IMR-90 (cell line): ENCODE measurements at regions not wholly inside any gene's neighbourhood (a gene's known extent, or its start where the extent isn't known, plus 50 kb on each side); places are given as distances from the start of the nearest gene placed in this dataset.

Experiments used
- ATAC-seq: fragments of 200-7000 bp; cut with Tn5 transposase; 2 replicates; pipeline ENCODE4 v1.9.1; 2020; ENCODE audit warnings: low read depth, mild to moderate bottlenecking, moderate library complexity
- BruUV-seq: library from RNA; stranded (reverse); fragments of 400-500 nt; replicated peaks from 2 replicates; lab custom pipeline; 2021; lab: Mats Ljungman, UMichigan
- CTCF ChIA-PET: fragments of 300-600 bp; formaldehyde crosslinking; extraction: SDS; loops from one replicate; lab custom pipeline; 2021; ENCODE audit warnings: antibody characterized with exemption; lab: Yijun Ruan, JAX
- POLR2A ChIA-PET: fragments of 300-600 bp; sonication (Branson Sonifier 250); formaldehyde crosslinking; loops from one replicate; lab custom pipeline; 2022; ENCODE audit warnings: antibody characterized with exemption; ENCODE audit not compliant: unreplicated experiment; lab: Charles Lee
- DNase-seq: peaks from one replicate; pipeline ENCODE4 v3.0.0; 2013
- H2AFZ ChIP-seq: replicated peaks from 2 replicates; pipeline ENCODE3; 2013; ENCODE audit warnings: low read length, mild to moderate bottlenecking; ENCODE audit not compliant: poor library complexity
- H2AK5ac ChIP-seq: 2 replicates; pipeline ENCODE4 v1.6.1; 2013; ENCODE audit warnings: low read depth, low read length, inconsistent platforms
- H2AK9ac ChIP-seq: replicated peaks from 2 replicates; pipeline ENCODE3; 2013; ENCODE audit warnings: mild to moderate bottlenecking, low read depth, low read length, moderate library complexity; ENCODE audit not compliant: poor library complexity
- H2BK120ac ChIP-seq: 2 replicates; pipeline ENCODE4 v1.6.1; 2013; ENCODE audit warnings: low read depth, low read length, inconsistent platforms
- H2BK15ac ChIP-seq: 3 replicates; pipeline ENCODE4 v1.6.1; 2013; ENCODE audit warnings: low read depth, low read length, inconsistent platforms
- H2BK20ac ChIP-seq: 2 replicates; pipeline ENCODE4 v1.6.1; 2013; ENCODE audit warnings: low read depth, mild to moderate bottlenecking, inconsistent platforms, low read length, moderate library complexity
- H2BK5ac ChIP-seq: 2 replicates; pipeline ENCODE4 v1.6.1; 2013; ENCODE audit warnings: mild to moderate bottlenecking, low read depth, low read length, inconsistent platforms; ENCODE audit not compliant: poor library complexity, severe bottlenecking
- H3K14ac ChIP-seq: replicated peaks from 2 replicates; pipeline ENCODE4 v1.6.1; 2013; ENCODE audit warnings: low read depth, low read length, inconsistent platforms
- H3K18ac ChIP-seq: 2 replicates; pipeline ENCODE4 v1.6.1; 2013; ENCODE audit warnings: low read depth, low read length, control low read depth
- H3K23ac ChIP-seq: 2 replicates; pipeline ENCODE4 v1.6.1; 2013; ENCODE audit warnings: low read depth, low read length, inconsistent platforms
- H3K27ac ChIP-seq: 2 replicates; pipeline ENCODE4 v1.5.1; 2013; ENCODE audit warnings: mild to moderate bottlenecking, control low read depth, low read length; ENCODE audit not compliant: insufficient read depth
- H3K27me3 ChIP-seq: 2 replicates; pipeline ENCODE4 v1.6.1; 2013; ENCODE audit warnings: low read length; ENCODE audit not compliant: control insufficient read depth, insufficient read depth
- H3K36me3 ChIP-seq: 2 replicates; pipeline ENCODE4 v1.6.1; 2013; ENCODE audit warnings: low read length, mixed read lengths; ENCODE audit not compliant: control insufficient read depth, insufficient read depth
- H3K4ac ChIP-seq: 2 replicates; pipeline ENCODE4 v1.6.1; 2013; ENCODE audit warnings: low read depth, low read length, inconsistent platforms
- H3K4me1 ChIP-seq: 2 replicates; pipeline ENCODE4 v1.6.1; 2013; ENCODE audit warnings: low read length, mixed read lengths; ENCODE audit not compliant: control insufficient read depth, insufficient read depth
- H3K4me2 ChIP-seq: 2 replicates; pipeline ENCODE4 v1.6.1; 2013; ENCODE audit warnings: low read depth, mild to moderate bottlenecking, control low read depth, low read length, moderate library complexity
- H3K4me3 ChIP-seq: 2 replicates; pipeline ENCODE4 v1.5.1; 2013; ENCODE audit warnings: low read depth, mild to moderate bottlenecking, control low read depth, low read length, moderate library complexity; ENCODE audit not compliant: insufficient read depth
- H3K56ac ChIP-seq: 2 replicates; pipeline ENCODE4 v1.6.1; 2013; ENCODE audit warnings: low read length, inconsistent platforms; ENCODE audit not compliant: insufficient read depth; ENCODE audit errors: extremely low read depth
- H3K79me1 ChIP-seq, 2 experiments: 2 replicates each; pipeline ENCODE4 v1.6.1; 2013; ENCODE audit warnings: low read length in 2 of 2, inconsistent platforms in 1 of 2, low read depth in 1 of 2
- H3K9ac ChIP-seq: 2 replicates; pipeline ENCODE4 v1.6.1; 2013; ENCODE audit warnings: low read depth, low read length, control low read depth
- H3K9me1 ChIP-seq: 2 replicates; pipeline ENCODE4 v1.6.1; 2013; ENCODE audit warnings: low read length, inconsistent platforms; ENCODE audit not compliant: insufficient read depth
- H3K9me3 ChIP-seq: 2 replicates; pipeline ENCODE4 v1.6.1; 2013; ENCODE audit warnings: low read length; ENCODE audit not compliant: control insufficient read depth, insufficient read depth
- H4K20me1 ChIP-seq: 2 replicates; pipeline ENCODE4 v1.6.1; 2013; ENCODE audit warnings: low read length, inconsistent platforms; ENCODE audit not compliant: insufficient read depth
- H4K5ac ChIP-seq: 2 replicates; pipeline ENCODE4 v1.6.1; 2013; ENCODE audit warnings: mild to moderate bottlenecking, low read depth, low read length, control low read depth
- H4K8ac ChIP-seq, 2 experiments: 2 replicates each; pipeline ENCODE4 v1.6.1; 2013; ENCODE audit warnings: low read depth in 2 of 2, low read length in 2 of 2, control low read depth in 1 of 2, inconsistent platforms in 1 of 2
- H4K91ac ChIP-seq: 2 replicates; pipeline ENCODE4 v1.6.1; 2013; ENCODE audit warnings: low read depth, low read length, inconsistent platforms; ENCODE audit not compliant: insufficient read depth
- BHLHE40 ChIP-seq: fragments of 150-350 bp; IDR thresholded peaks from 2 replicates; pipeline ENCODE4 v1.6.1; 2016; ENCODE audit warnings: mild to moderate bottlenecking, low read depth, low read length
- CEBPB ChIP-seq: IDR thresholded peaks from 2 replicates; pipeline ENCODE4 v1.6.1; 2012; ENCODE audit warnings: low read depth, low read length, improper control_type of control experiment
- CHD1 ChIP-seq: IDR thresholded peaks from 2 replicates; pipeline ENCODE4 v1.6.1; 2012; ENCODE audit warnings: low read depth, low read length, improper control_type of control experiment
- CTCF ChIP-seq: conservative IDR thresholded peaks from 2 replicates; pipeline ENCODE4 v1.5.1; 2012; ENCODE audit warnings: mild to moderate bottlenecking, low read depth, low read length, improper control_type of control experiment
- ELK1 ChIP-seq: fragments of 150-350 bp; IDR thresholded peaks from 2 replicates; pipeline ENCODE4 v1.6.1; 2016; ENCODE audit warnings: low read depth, mild to moderate bottlenecking, low read length, moderate library complexity, borderline replicate concordance
- FOS ChIP-seq: fragments of 150-350 bp; IDR thresholded peaks from 2 replicates; pipeline ENCODE4 v1.6.1; 2016; ENCODE audit warnings: low read depth, low read length
- MAFK ChIP-seq: IDR thresholded peaks from 2 replicates; pipeline ENCODE4 v1.6.1; 2012; ENCODE audit warnings: low read depth, low read length, improper control_type of control experiment
- MAZ ChIP-seq: IDR thresholded peaks from 2 replicates; pipeline ENCODE4 v1.6.1; 2012; ENCODE audit warnings: low read depth, mild to moderate bottlenecking, low read length, improper control_type of control experiment, moderate library complexity, borderline replicate concordance
- MXI1 ChIP-seq: IDR thresholded peaks from 2 replicates; pipeline ENCODE4 v1.6.1; 2012; ENCODE audit warnings: low read depth, mild to moderate bottlenecking, low read length, moderate library complexity, borderline replicate concordance
- NFE2L2 ChIP-seq: fragments of 150-350 bp; IDR thresholded peaks from 2 replicates; pipeline ENCODE4 v1.6.1; 2016; ENCODE audit warnings: low read depth, mild to moderate bottlenecking, low read length
- POLR2A ChIP-seq: IDR thresholded peaks from 2 replicates; pipeline ENCODE4 v1.6.1; 2012; ENCODE audit warnings: mild to moderate bottlenecking, low read depth, low read length
- RAD21 ChIP-seq: IDR thresholded peaks from 2 replicates; pipeline ENCODE4 v1.6.1; 2012; ENCODE audit warnings: low read length, improper control_type of control experiment
- RCOR1 ChIP-seq: IDR thresholded peaks from 2 replicates; pipeline ENCODE4 v1.6.1; 2012; ENCODE audit warnings: mild to moderate bottlenecking, low read length, improper control_type of control experiment; ENCODE audit not compliant: insufficient replicate concordance
- RFX5 ChIP-seq: IDR thresholded peaks from 2 replicates; pipeline ENCODE4 v1.8.0; 2012; ENCODE audit warnings: low read depth, mild to moderate bottlenecking, low read length, moderate library complexity
- SMC3 ChIP-seq: fragments of 150-350 bp; IDR thresholded peaks from 2 replicates; pipeline ENCODE4 v1.6.1; 2016; ENCODE audit warnings: low read depth, mild to moderate bottlenecking, antibody characterized with exemption, low read length, moderate library complexity
- USF2 ChIP-seq: fragments of 150-350 bp; IDR thresholded peaks from 2 replicates; pipeline ENCODE4 v1.6.1; 2017; ENCODE audit warnings: mild to moderate bottlenecking, antibody characterized with exemption, low read length, low read depth
- WGBS, 2 experiments: methylation state at CpG; one replicate each; pipeline versions ENCODE4 v1.1.5 to v1.1.7; 2013; ENCODE audit warnings: missing lambda C conversion rate in 2 of 2; ENCODE audit not compliant: insufficient read length in 1 of 2; ENCODE audit errors: extremely low coverage in 2 of 2; 5-methylcytosine and 5-hydroxymethylcytosine counted together
- dilution Hi-C: fragments of 300-500 bp; cut with HindIII; formaldehyde crosslinking; loops from one replicate; pipeline ENCODE4 v1.14.3; 2018; ENCODE audit warnings: low sequenced_read_pairs; ENCODE audit not compliant: unreplicated experiment
- in situ Hi-C: fragments of 300-500 bp; cut with MboI; formaldehyde crosslinking; loops from 3 replicates; pipeline ENCODE4 v1.14.3; 2019; ENCODE audit warnings: low sequenced_read_pairs, inconsistent platforms, mixed read lengths
- intact Hi-C: fragments of 100-400 bp; cut with micrococcal nuclease; formaldehyde crosslinking; loops from 2 replicates; pipeline ENCODE4 v1.10.0; 2022

- CTCF ChIA-PET, result no interaction called here
- dilution Hi-C loops (no loop called here), intact Hi-C loops (no loop called here), in situ Hi-C loops (no loop called here)
- Histone ChIP-seq H3K9ac (no peak overlapping the region), H3K79me1 (no peaks in the 10 kb centered on the region), H2BK15ac (no peak overlapping the region), H2AK9ac (no peak overlapping the region), H4K91ac (no peak overlapping the region), H3K36me3 (no peaks in the 10 kb centered on the region), H3K4me1 (no peaks in the 10 kb centered on the region), H2AK5ac (no peak overlapping the region), H3K18ac (no peak overlapping the region), H2BK5ac (no peak overlapping the region), H3K56ac (no peak overlapping the region), H3K14ac (no peak overlapping the region), H3K9me1 (no peaks in the 10 kb centered on the region), H4K8ac (no peak overlapping the region), H3K27me3 (no peaks in the 10 kb centered on the region), H3K23ac (no peak overlapping the region), H3K4ac (no peak overlapping the region), H3K27ac (no peak overlapping the region), H4K5ac (no peak overlapping the region), H3K9me3 (peaks cover 3% of the 10 kb centered on the region; the same call in 1 of the 2 replicates), H3K4me3 (no peak overlapping the region), H2AFZ (no peak overlapping the region), H2BK20ac (no peak overlapping the region), H3K4me2 (no peak overlapping the region), H4K20me1 (no peaks in the 10 kb centered on the region), H2BK120ac (no peak overlapping the region)
- ATAC-seq (no peak), DNase-seq (no peak)
- TF ChIP-seq BHLHE40 (no peak), CTCF (no peak), FOS (no peak), ELK1 (no peak), RFX5 (no peak), CHD1 (no peak), USF2 (no peak), CEBPB (no peak), MAZ (no peak), POLR2A (no peak), RAD21 (no peak), MAFK (no peak), SMC3 (no peak), NFE2L2 (no peak), RCOR1 (no peak), MXI1 (no peak)
- no TSS peak for BruUV-seq
- 0% methylated on average over 1 of the region's 3 CpGs; no CpG with 5 or more reads in 1 of the 2 experiments for WGBS, 2 experiments
- POLR2A ChIA-PET, result no interaction called here
These were observed 346.7 kb upstream of the CYRIA start for GRCh38 chr2:17012297-17012696.
